Neuronal stem cell (in vitro differentiated cells): ENCODE measurements at regions not wholly inside any gene's neighbourhood (a gene's known extent, or its start where the extent isn't known, plus 50 kb on each side); places are given as distances from the start of the nearest gene placed in this dataset.

Source experiments
- DNase-seq: peaks from one replicate; pipeline ENCODE4 v3.0.0-alpha.2; 2013; ENCODE audit warnings: low spot score
- H2AFZ ChIP-seq: one replicate; pipeline ENCODE4 v1.6.1; 2013; ENCODE audit warnings: mild to moderate bottlenecking, low read length, inconsistent platforms
- H2AK5ac ChIP-seq: 2 replicates; pipeline ENCODE4 v1.6.1; 2013; ENCODE audit warnings: low read depth, mild to moderate bottlenecking, inconsistent platforms, low read length, moderate library complexity, mixed read lengths
- H2BK120ac ChIP-seq: 2 replicates; pipeline ENCODE4 v1.6.1; 2013; ENCODE audit warnings: low read depth, mild to moderate bottlenecking, inconsistent platforms, low read length, moderate library complexity, mixed read lengths
- H2BK12ac ChIP-seq: one replicate; pipeline ENCODE4 v1.6.1; 2013; ENCODE audit warnings: low read length, inconsistent platforms
- H2BK15ac ChIP-seq: 2 replicates; pipeline ENCODE4 v1.6.1; 2013; ENCODE audit warnings: mild to moderate bottlenecking, low read length, inconsistent platforms, mixed read lengths
- H2BK5ac ChIP-seq: one replicate; pipeline ENCODE4 v1.6.1; 2013; ENCODE audit warnings: inconsistent platforms, mild to moderate bottlenecking, low read length, moderate library complexity
- H3K14ac ChIP-seq: one replicate; pipeline ENCODE4 v1.6.1; 2013; ENCODE audit warnings: low read length, inconsistent platforms
- H3K18ac ChIP-seq: 2 replicates; pipeline ENCODE4 v1.6.1; 2013; ENCODE audit warnings: low read length, inconsistent platforms
- H3K23ac ChIP-seq: 2 replicates; pipeline ENCODE4 v1.6.1; 2013; ENCODE audit warnings: low read depth, mild to moderate bottlenecking, mixed read lengths, low read length, inconsistent platforms; ENCODE audit not compliant: poor library complexity
- H3K27ac ChIP-seq: replicated peaks from 3 replicates; pipeline ENCODE4 v1.5.1; 2013; ENCODE audit warnings: low read length, inconsistent platforms
- H3K27me3 ChIP-seq, 3 experiments: 2 replicates each; pipeline ENCODE4 v1.6.1; 2013; ENCODE audit warnings: low read length in 3 of 3, mild to moderate bottlenecking in 2 of 3, inconsistent platforms in 1 of 3, low read depth in 1 of 3, mixed read lengths in 1 of 3, moderate library complexity in 1 of 3; ENCODE audit not compliant: control insufficient read depth in 3 of 3, insufficient read depth in 3 of 3
- H3K36me3 ChIP-seq, 2 donors: replicated peaks in 1 of 2; 2 replicates each; pipeline ENCODE4 v1.6.1; 2013; ENCODE audit warnings: low read length in 2 of 2; ENCODE audit not compliant: control insufficient read depth in 2 of 2, insufficient read depth in 2 of 2
- H3K4ac ChIP-seq: 2 replicates; pipeline ENCODE4 v1.6.1; 2013; ENCODE audit warnings: inconsistent platforms, mild to moderate bottlenecking, low read length, moderate library complexity
- H3K4me1 ChIP-seq, 2 donors: 1 replicate in 1 of 2; 2 replicates in 1 of 2; pipeline ENCODE4 v1.6.1; 2013; ENCODE audit warnings: low read length in 2 of 2, low read depth in 1 of 2; ENCODE audit not compliant: control insufficient read depth in 2 of 2, insufficient read depth in 1 of 2
- H3K4me2 ChIP-seq: one replicate; pipeline ENCODE4 v1.6.1; 2013; ENCODE audit warnings: mild to moderate bottlenecking, low read length, inconsistent platforms; ENCODE audit not compliant: insufficient read depth, poor library complexity, severe bottlenecking
- H3K4me3 ChIP-seq, 2 donors: 2 replicates each; pipeline ENCODE4 v1.5.1; 2013; ENCODE audit warnings: low read length in 2 of 2, mild to moderate bottlenecking in 2 of 2, inconsistent platforms in 1 of 2, moderate library complexity in 1 of 2
- H3K79me1 ChIP-seq: one replicate; pipeline ENCODE4 v1.6.1; 2013; ENCODE audit warnings: low read depth, mild to moderate bottlenecking, inconsistent platforms, low read length, moderate library complexity
- H3K9ac ChIP-seq: one replicate; pipeline ENCODE4 v1.6.1; 2013; ENCODE audit warnings: mild to moderate bottlenecking, low read depth, low read length, inconsistent platforms; ENCODE audit not compliant: poor library complexity
- H3K9me3 ChIP-seq, 2 donors: replicated peaks in 1 of 2; 2 replicates each; pipeline versions ENCODE3 to v1.6.1; 2013; ENCODE audit warnings: low read length in 2 of 2, mild to moderate bottlenecking in 2 of 2, inconsistent platforms in 1 of 2, low read depth in 1 of 2, mixed read lengths in 1 of 2, moderate library complexity in 1 of 2; ENCODE audit not compliant: control insufficient read depth in 2 of 2, insufficient read depth in 1 of 2
- H4K8ac ChIP-seq: one replicate; pipeline ENCODE4 v1.6.1; 2013; ENCODE audit warnings: low read depth, mild to moderate bottlenecking, inconsistent platforms, low read length, moderate library complexity
- H4K91ac ChIP-seq: one replicate; pipeline ENCODE4 v1.6.1; 2013; ENCODE audit warnings: low read length, low read depth, mild to moderate bottlenecking, inconsistent platforms; ENCODE audit not compliant: poor library complexity
- whole genome bisulfite sequencing, 2 donors: extraction: QIAGEN DNeasy Blood & Tissue Kit; methylation state at CpG; one replicate each; pipeline ENCODE4 v1.1.7; 2013; ENCODE audit warnings: missing lambda C conversion rate in 2 of 2, mixed read lengths in 1 of 2; ENCODE audit not compliant: insufficient read length in 2 of 2, insufficient replicate concordance in 1 of 2; ENCODE audit errors: extremely low coverage in 2 of 2; 5-methylcytosine and 5-hydroxymethylcytosine counted together

GRCh38 chr1:163875200-163875926, 553.6 kb downstream of the NUF2 start:
- no peak overlapping the region for H3K4ac ChIP-seq
- no peak overlapping the region for H2BK120ac ChIP-seq
- no peak overlapping the region for H2BK15ac ChIP-seq
- no peaks in the 10 kb centered on the region for H3K79me1 ChIP-seq
- no peak overlapping the region for H3K4me3 ChIP-seq
- no peak overlapping the region for H3K23ac ChIP-seq
- no peak overlapping the region for H3K14ac ChIP-seq
- no peak overlapping the region for H2AK5ac ChIP-seq
- H2BK12ac ChIP-seq, result no peak overlapping the region
- no peaks in the 10 kb centered on the region for H3K27me3 ChIP-seq
- H4K91ac ChIP-seq, result no peak overlapping the region
- no peak overlapping the region for H3K27ac ChIP-seq
- no peak overlapping the region for H3K4me2 ChIP-seq
- H3K4me1 ChIP-seq, result peaks cover 0 to 4% of the 10 kb centered on the region in 2 donors
- no peak overlapping the region for H2AFZ ChIP-seq
- H3K9ac ChIP-seq, result no peak overlapping the region
- H2BK5ac ChIP-seq, result no peak overlapping the region
- H3K9me3 ChIP-seq, result no peaks in the 10 kb centered on the region
- H4K8ac ChIP-seq, result no peak overlapping the region
- WGBS, 2 donors, result no CpG with 5 or more reads among the region's 10 CpGs
- DNase-seq, result no peak
- H3K18ac ChIP-seq, result no peak overlapping the region
- no peaks in the 10 kb centered on the region for H3K36me3 ChIP-seq

DNA sequence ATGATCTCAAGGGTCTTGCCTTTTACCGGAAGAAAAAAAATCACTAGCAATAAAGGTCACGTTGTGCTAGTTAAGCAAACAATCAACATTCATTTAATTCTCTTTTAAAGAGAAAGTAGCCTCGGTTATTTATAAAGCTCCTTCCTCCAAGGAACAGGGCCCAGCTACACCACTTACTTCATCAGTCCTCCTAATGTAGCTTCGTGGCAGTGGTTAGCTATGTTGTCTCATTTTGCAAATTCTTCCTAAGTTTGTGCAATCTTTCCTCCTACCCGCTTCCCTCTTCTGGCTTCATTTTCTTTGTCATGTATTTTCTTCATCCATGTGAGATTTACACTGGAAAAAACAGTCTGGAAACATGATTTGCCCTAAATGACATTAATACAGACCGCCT, 554.2 kb downstream of the NUF2 start:
- no peaks in the 10 kb centered on the region for H3K79me1 ChIP-seq
- no peak overlapping the region for H3K4me2 ChIP-seq
- no peak overlapping the region for H3K4ac ChIP-seq
- no peak overlapping the region for H3K4me3 ChIP-seq
- H3K36me3 ChIP-seq, result no peaks in the 10 kb centered on the region
- H4K91ac ChIP-seq, result no peak overlapping the region
- no peak overlapping the region for H2BK12ac ChIP-seq
- H3K4me1 ChIP-seq, result peaks cover 0 to 4% of the 10 kb centered on the region in 2 donors
- no peak overlapping the region for H3K14ac ChIP-seq
- H3K27ac ChIP-seq, result no peak overlapping the region
- no peak overlapping the region for H2BK5ac ChIP-seq
- H3K27me3 ChIP-seq, result no peaks in the 10 kb centered on the region
- H2BK15ac ChIP-seq, result no peak overlapping the region
- no peak overlapping the region for H4K8ac ChIP-seq
- H3K9me3 ChIP-seq, result no peaks in the 10 kb centered on the region
- no peak overlapping the region for H2BK120ac ChIP-seq
- no CpG with 5 or more reads among the region's 6 CpGs for WGBS, 2 donors
- no peak overlapping the region for H3K9ac ChIP-seq
- H3K18ac ChIP-seq, result no peak overlapping the region
- DNase-seq, result no peak
- H3K23ac ChIP-seq, result no peak overlapping the region
- no peak overlapping the region for H2AFZ ChIP-seq
- H2AK5ac ChIP-seq, result no peak overlapping the region

DNA sequence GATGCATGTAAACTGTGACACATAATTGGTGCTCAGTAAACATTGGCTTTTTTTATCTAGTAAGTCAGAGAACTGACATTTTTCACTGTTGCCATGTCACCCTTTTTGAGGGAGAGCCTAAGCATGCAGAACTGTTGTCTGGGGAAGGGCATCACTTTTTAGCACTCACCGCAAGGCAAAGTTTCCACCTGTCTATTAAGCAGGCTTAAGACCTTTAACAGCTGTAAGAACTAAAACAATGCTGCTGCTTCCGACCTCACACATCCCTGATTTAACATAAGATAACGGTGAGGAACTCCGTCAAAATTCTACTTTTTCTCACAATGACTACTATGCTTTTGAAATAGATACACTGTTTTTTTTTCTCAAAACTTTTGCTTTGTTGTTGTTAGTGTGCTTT, 554.8 kb downstream of the NUF2 start:
- no peaks in the 10 kb centered on the region for H3K27me3 ChIP-seq
- H2BK15ac ChIP-seq, result no peak overlapping the region
- H2BK12ac ChIP-seq, result no peak overlapping the region
- no peak overlapping the region for H4K8ac ChIP-seq
- H3K9me3 ChIP-seq, result no peaks in the 10 kb centered on the region
- WGBS, 2 donors, result no CpG with 5 or more reads among the region's 4 CpGs
- no peak overlapping the region for H3K18ac ChIP-seq
- H3K14ac ChIP-seq, result no peak overlapping the region
- DNase-seq, result no peak
- H2AK5ac ChIP-seq, result no peak overlapping the region
- no peak overlapping the region for H2BK120ac ChIP-seq
- no peak overlapping the region for H3K27ac ChIP-seq
- H2BK5ac ChIP-seq, result no peak overlapping the region
- no peak overlapping the region for H3K4ac ChIP-seq
- H3K4me1 ChIP-seq, result peaks cover 0 to 4% of the 10 kb centered on the region in 2 donors
- H3K9ac ChIP-seq, result no peak overlapping the region
- H3K79me1 ChIP-seq, result no peaks in the 10 kb centered on the region
- H2AFZ ChIP-seq, result no peak overlapping the region
- H3K4me3 ChIP-seq, result no peak overlapping the region
- no peak overlapping the region for H3K4me2 ChIP-seq
- H4K91ac ChIP-seq, result no peak overlapping the region
- no peaks in the 10 kb centered on the region for H3K36me3 ChIP-seq
- no peak overlapping the region for H3K23ac ChIP-seq

- H3K23ac ChIP-seq, result no peak overlapping the region
- H3K79me1 ChIP-seq, result no peaks in the 10 kb centered on the region
- no peak overlapping the region for H2BK12ac ChIP-seq
- no peak overlapping the region for H3K14ac ChIP-seq
- DNase-seq, result no peak
- H3K27ac ChIP-seq, result no peak overlapping the region
- no peak overlapping the region for H4K91ac ChIP-seq
- no peak overlapping the region for H2BK5ac ChIP-seq
- H2BK120ac ChIP-seq, result no peak overlapping the region
- H3K4me1 ChIP-seq, result peaks cover 0 to 4% of the 10 kb centered on the region in 2 donors
- H3K4ac ChIP-seq, result no peak overlapping the region
- H2AK5ac ChIP-seq, result no peak overlapping the region
- H2AFZ ChIP-seq, result no peak overlapping the region
- no peak overlapping the region for H3K4me3 ChIP-seq
- no peaks in the 10 kb centered on the region for H3K27me3 ChIP-seq
- H3K36me3 ChIP-seq, result no peaks in the 10 kb centered on the region
- no peak overlapping the region for H2BK15ac ChIP-seq
- no peak overlapping the region for H3K18ac ChIP-seq
- no peak overlapping the region for H3K4me2 ChIP-seq
- H4K8ac ChIP-seq, result no peak overlapping the region
- H3K9ac ChIP-seq, result no peak overlapping the region
- no peaks in the 10 kb centered on the region for H3K9me3 ChIP-seq
These were observed 555.3 kb downstream of the NUF2 start for GRCh38 chr1:163877016-163877415.
